SJCRH30 (cell line): ENCODE measurements at regions not wholly inside any gene's neighbourhood (a gene's known extent, or its start where the extent isn't known, plus 50 kb on each side); places are given as distances from the start of the nearest gene placed in this dataset.
"Not testable (repeated sequence)": the region's sequence is repeated elsewhere in the genome, so short reads cannot be mapped to it uniquely, and the experiment has no call there.

Source experiments
- DNase-seq, 2 experiments: peaks; one replicate each; pipeline ENCODE4 v3.0.0-alpha.2; 2015 to 2020
- H3K27ac ChIP-seq: fragments of 250-450 bp; sonication (Bioruptor Pico); 2 replicates; pipeline ENCODE4 v1.5.1; 2020; ENCODE audit warnings: mild to moderate bottlenecking, moderate library complexity
- H3K27me3 ChIP-seq: fragments of 250-450 bp; sonication (Bioruptor Pico); 2 replicates; pipeline ENCODE4 v1.5.1; 2020; ENCODE audit warnings: mild to moderate bottlenecking, moderate library complexity
- H3K36me3 ChIP-seq: fragments of 250-450 bp; sonication (Bioruptor Pico); 2 replicates; pipeline ENCODE4 v1.5.1; 2020; ENCODE audit warnings: mild to moderate bottlenecking, moderate library complexity
- H3K4me1 ChIP-seq: fragments of 250-450 bp; sonication (Bioruptor Pico); 2 replicates; pipeline ENCODE4 v1.5.1; 2020; ENCODE audit warnings: mild to moderate bottlenecking, moderate library complexity
- H3K4me3 ChIP-seq: fragments of 250-450 bp; sonication (Bioruptor Pico); 2 replicates; pipeline ENCODE4 v1.5.1; 2020; ENCODE audit warnings: mild to moderate bottlenecking, moderate library complexity
- H3K9me3 ChIP-seq: fragments of 250-450 bp; sonication (Bioruptor Pico); replicated peaks from 2 replicates; pipeline ENCODE4 v1.5.1; 2020; ENCODE audit warnings: mild to moderate bottlenecking, moderate library complexity

DNA sequence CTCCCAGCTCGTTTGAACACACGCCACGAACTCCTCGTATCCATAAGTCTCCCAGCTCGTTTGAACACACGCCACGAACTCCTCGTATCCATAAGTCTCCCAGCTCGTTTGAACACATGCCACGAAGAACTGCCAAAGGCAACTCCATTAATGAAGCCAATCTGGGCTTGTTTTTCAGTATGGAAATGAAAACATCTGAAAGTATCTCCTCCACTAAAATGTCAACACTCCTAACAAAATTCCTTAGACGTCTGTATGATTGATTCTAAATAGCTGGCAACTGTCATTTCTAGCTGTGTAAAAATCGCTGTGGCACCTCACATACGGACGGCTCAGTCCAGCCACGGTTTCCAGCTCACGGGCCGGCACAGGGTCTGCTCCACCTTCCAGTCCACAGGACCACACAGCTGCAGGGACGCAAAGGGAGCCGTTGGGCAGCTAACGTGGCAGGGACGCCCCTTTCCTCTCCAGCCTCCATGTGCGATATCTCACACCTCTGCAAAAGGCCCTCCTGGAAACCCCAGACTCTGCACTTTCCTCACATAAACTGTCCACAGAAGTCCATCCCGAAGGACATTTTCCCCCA lies 67.1 kb upstream of the METRNL start:
- DNase-seq, result no peak
- Histone ChIP-seq H3K27ac (peak overlapping the region; percentile 11; the same call in 1 of the 2 replicates), H3K4me1 (peaks cover 14% of the 10 kb centered on the region; the same call in 1 of the 2 replicates), H3K9me3 (no peaks in the 10 kb centered on the region), H3K36me3 (no peaks in the 10 kb centered on the region), H3K27me3 (no peaks in the 10 kb centered on the region), H3K4me3 (peak overlapping the region; percentile 33)

GRCh38 chr17:83012868-83013778 lies 66.3 kb upstream of the METRNL start:
- H3K4me3 ChIP-seq, result peak overlapping the region; percentile 33
- peaks cover 14% of the 10 kb centered on the region; the same call in 1 of the 2 replicates for H3K4me1 ChIP-seq
- peak; percentile 86 to 91 for DNase-seq
- no peaks in the 10 kb centered on the region for H3K36me3 ChIP-seq
- no peaks in the 10 kb centered on the region for H3K9me3 ChIP-seq
- H3K27me3 ChIP-seq, result no peaks in the 10 kb centered on the region
- peak overlapping the region; percentile 11; the same call in 1 of the 2 replicates for H3K27ac ChIP-seq

DNA sequence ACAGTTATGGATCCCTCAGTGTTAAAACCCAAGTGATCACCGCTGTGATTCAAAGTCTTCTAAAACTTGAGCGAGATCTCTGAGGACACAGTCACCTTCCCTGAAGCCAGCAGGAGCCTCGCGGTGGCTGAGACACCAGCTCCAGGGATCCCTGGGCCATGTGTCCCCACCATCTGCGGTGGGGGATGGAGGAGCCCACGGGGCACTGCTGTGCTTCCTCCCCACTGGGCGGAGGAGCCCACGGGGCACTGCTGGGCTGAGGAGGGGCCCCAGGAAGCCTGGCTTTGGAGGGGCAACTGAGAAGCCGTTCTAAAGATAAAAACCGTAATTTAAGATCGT lies 65.7 kb upstream of the METRNL start:
- H3K27ac ChIP-seq, result no peak overlapping the region
- no peak for DNase-seq
- H3K27me3 ChIP-seq, result no peaks in the 10 kb centered on the region
- no peak overlapping the region for H3K4me3 ChIP-seq
- H3K4me1 ChIP-seq, result peaks cover 14% of the 10 kb centered on the region; the same call in 1 of the 2 replicates
- H3K36me3 ChIP-seq, result no peaks in the 10 kb centered on the region
- H3K9me3 ChIP-seq, result 0 out of 2 replicates have a peak, but pooled peaks cover 2% of the 10 kb centered on the region

DNA sequence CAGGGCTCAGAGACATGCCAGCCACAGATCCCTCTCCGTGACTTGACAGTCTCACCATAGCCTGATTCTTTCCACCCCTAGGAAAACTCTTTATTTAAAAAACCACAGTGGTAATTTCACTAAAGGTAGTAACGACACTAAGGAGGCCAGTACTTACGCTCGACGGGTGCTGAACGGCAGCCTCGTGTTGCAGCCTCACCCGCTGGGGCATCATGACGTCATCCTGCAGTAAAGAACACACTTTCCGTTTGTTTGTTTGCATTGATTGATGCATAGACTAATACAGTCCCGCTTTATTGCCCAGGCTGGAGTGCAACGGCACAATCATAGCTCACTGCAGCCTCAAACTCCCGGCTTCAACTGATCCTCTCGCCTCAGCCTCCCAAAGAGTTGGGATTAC lies 65.1 kb upstream of the METRNL start:
- H3K4me1 ChIP-seq, result peaks cover 14% of the 10 kb centered on the region; the same call in 1 of the 2 replicates
- H3K27me3 ChIP-seq, result no peaks in the 10 kb centered on the region
- 0 out of 2 replicates have a peak, but pooled peaks cover 2% of the 10 kb centered on the region for H3K9me3 ChIP-seq
- no peak for DNase-seq
- no peak overlapping the region for H3K4me3 ChIP-seq
- H3K36me3 ChIP-seq, result no peaks in the 10 kb centered on the region
- H3K27ac ChIP-seq, result no peak overlapping the region

DNA sequence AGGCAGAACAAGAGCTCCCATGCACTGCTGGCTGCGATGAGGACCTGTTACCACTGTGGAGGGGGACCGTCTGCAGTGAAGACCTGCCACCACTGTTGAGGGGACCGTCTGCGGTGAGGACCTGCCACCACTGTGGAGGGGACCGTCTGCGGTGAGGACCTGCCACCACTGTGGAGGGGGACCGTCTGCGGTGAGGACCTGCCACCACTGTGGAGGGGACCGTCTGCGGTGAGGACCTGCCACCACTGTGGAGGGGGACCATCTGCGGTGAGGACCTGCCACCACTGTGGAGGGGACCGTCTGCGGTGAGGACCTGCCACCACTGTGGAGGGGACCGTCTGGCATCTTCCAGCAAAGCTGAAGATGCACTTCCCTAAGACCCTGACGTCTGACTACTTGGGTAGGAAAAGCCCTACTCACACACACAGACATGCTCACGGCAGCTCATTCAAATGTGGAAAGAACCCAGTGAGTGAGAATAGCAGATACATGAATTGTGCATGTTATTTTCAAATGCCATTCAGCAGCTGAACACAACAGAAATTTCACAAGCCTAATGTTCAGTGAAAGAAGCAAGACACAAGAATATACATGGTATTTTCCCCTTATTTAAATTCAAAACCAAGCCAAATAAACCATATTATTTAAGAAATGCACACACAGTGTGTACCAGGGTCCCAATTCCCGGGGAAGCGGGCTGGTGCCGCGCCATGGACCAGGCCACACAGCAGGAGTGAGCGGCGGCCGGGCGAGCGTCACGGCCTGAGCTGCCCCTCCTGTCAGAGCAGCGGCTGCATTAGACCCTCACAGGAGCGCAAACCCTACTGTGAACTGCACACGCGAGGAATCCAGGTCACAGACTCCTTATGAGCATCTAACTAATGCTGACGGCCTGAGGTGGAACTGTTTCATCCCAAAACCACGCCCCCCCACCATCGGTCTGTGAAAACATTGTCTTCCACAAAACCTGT lies 64.2 kb upstream of the METRNL start:
- DNase-seq, result no peak
- no peak overlapping the region for H3K27ac ChIP-seq
- H3K4me1 ChIP-seq, result peaks cover 14% of the 10 kb centered on the region; the same call in 1 of the 2 replicates
- no peaks in the 10 kb centered on the region for H3K27me3 ChIP-seq
- H3K36me3 ChIP-seq, result no peaks in the 10 kb centered on the region
- H3K4me3 ChIP-seq, result no peak overlapping the region
- H3K9me3 ChIP-seq, result 0 out of 2 replicates have a peak, but pooled peaks cover 2% of the 10 kb centered on the region

- Histone ChIP-seq H3K4me3 (no peak overlapping the region), H3K9me3 (0 out of 2 replicates have a peak, but pooled peaks cover 2% of the 10 kb centered on the region), H3K4me1 (peaks cover 5% of the 10 kb centered on the region; the same call in 1 of the 2 replicates)
Observed at GRCh38 chr17:83018658-83019193, 60.7 kb upstream of the METRNL start.

DNA sequence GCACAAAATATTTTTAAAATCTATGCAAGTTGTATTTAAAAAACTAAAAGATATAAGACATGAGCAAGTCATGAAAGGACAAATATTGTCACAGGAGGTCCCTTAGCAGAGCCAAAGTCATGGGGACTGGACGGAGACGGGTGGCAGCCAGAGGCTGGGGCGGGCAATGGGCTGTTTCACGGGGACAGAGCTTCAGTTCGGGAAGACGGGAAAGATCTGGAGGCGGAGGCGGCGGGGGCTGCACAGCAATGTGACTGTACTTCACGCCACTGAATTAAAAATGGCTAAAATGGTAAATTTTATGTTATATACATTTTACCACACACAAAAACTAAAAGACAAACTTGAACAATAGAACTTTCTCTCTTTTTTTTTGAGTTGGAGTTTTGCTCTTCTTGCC lies 60.0 kb upstream of the METRNL start:
- Histone ChIP-seq H3K27me3 (no peaks in the 10 kb centered on the region), H3K4me1 (no peaks in the 10 kb centered on the region), H3K36me3 (no peaks in the 10 kb centered on the region), H3K9me3 (0 out of 2 replicates have a peak, but pooled peaks cover 2% of the 10 kb centered on the region), H3K4me3 (no peak overlapping the region), H3K27ac (no peak overlapping the region)
- no peak for DNase-seq

More at GRCh38 chr17:83018658-83019193, 60.7 kb upstream of the METRNL start:
- no peaks in the 10 kb centered on the region for H3K36me3 ChIP-seq
- H3K27ac ChIP-seq, result no peak overlapping the region
- H3K27me3 ChIP-seq, result no peaks in the 10 kb centered on the region
- DNase-seq, result no peak

DNA sequence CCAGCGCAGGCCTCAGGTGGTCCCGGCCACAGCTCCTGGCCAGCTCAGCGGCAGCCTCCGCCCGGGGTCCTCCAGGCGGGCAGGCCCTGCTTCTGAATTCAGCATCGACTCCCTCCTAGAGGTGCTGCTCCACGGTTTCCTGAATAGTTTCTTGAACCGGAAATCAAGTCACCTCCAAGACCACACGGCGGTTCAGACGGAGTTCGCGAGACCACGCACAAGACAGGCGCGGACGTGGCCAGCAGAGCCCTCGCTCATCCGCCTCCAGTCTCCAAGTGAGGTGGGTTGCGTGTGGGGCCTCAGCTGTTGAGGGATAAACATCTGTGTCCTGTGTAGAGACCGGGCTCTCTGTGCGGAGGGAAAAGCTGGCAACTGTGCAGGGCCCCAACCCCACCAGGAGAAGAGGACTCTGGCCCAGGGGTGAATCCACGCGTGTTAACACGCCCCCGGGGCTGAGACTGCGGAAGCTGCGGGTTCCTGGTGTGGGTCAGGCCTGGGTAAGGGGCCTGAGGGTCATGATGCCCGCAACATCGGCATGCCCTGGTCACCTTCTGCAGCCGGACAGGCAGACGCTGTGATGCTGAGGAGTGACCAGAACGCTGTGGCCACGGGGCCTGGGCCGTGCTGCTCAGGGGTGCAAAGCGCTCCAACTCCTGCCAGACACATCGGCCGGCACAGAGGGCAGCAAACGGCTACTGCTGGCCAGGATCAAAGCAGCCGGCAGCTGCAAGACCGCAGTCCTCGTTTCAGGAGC lies 55.0 kb upstream of the METRNL start:
- no peak for DNase-seq
- no peaks in the 10 kb centered on the region for H3K4me1 ChIP-seq
- H3K9me3 ChIP-seq, result 0 out of 2 replicates have a peak, but pooled peaks cover 3% of the 10 kb centered on the region
- H3K4me3 ChIP-seq, result no peak overlapping the region
- no peaks in the 10 kb centered on the region for H3K27me3 ChIP-seq
- H3K27ac ChIP-seq, result no peak overlapping the region
- no peaks in the 10 kb centered on the region for H3K36me3 ChIP-seq

- Histone ChIP-seq H3K27me3 (no peaks in the 10 kb centered on the region), H3K27ac (no peak overlapping the region), H3K36me3 (no peaks in the 10 kb centered on the region), H3K9me3 (0 out of 2 replicates have a peak, but pooled peaks cover 3% of the 10 kb centered on the region), H3K4me3 (no peak overlapping the region), H3K4me1 (no peaks in the 10 kb centered on the region)
- DNase-seq, result no peak
Observed at GRCh38 chr17:83025636-83026280, 53.7 kb upstream of the METRNL start.

DNA sequence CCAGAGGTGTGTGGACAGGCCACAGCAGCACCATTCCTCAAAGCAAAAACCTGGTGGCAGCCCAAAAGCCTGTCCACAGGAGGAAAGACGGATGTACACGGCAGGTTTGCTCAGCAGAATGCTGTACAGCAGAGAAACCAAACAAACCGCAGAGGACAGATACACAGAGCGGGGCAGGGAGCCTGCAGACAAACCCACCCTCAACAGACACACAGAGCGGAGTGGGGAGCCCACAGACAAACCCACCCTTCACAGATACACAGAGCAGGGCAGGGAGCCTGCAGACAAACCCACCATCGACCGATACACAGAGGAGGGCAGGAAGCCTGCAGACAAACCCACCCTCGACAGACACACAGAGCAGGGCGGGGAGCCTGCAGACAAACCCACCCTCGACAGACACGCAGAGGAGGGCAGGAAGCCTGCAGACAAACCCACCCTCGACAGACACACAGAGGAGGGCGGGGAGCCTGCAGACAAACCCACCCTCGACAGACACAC lies 53.0 kb upstream of the METRNL start:
- Histone ChIP-seq H3K36me3 (no peaks in the 10 kb centered on the region), H3K27me3 (no peaks in the 10 kb centered on the region), H3K9me3 (0 out of 2 replicates have a peak, but pooled peaks cover 3% of the 10 kb centered on the region), H3K4me3 (no peak overlapping the region), H3K27ac (no peak overlapping the region), H3K4me1 (no peaks in the 10 kb centered on the region)
- no peak for DNase-seq

- H3K27ac ChIP-seq, DNase-seq, H3K4me3 ChIP-seq, H3K27me3 ChIP-seq, H3K36me3 ChIP-seq, H3K9me3 ChIP-seq, H3K4me1 ChIP-seq: not testable (repeated sequence)
Observed at GRCh38 chr17:83026921-83027320, 52.5 kb upstream of the METRNL start.

- Histone ChIP-seq H3K27me3 (no peaks in the 10 kb centered on the region), H3K36me3 (no peaks in the 10 kb centered on the region), H3K4me3 (no peak overlapping the region), H3K4me1 (no peaks in the 10 kb centered on the region), H3K9me3 (peaks cover 9% of the 10 kb centered on the region), H3K27ac (no peak overlapping the region)
- no peak for DNase-seq
Observed at GRCh38 chr17:83028851-83029250, 50.6 kb upstream of the METRNL start.

DNA sequence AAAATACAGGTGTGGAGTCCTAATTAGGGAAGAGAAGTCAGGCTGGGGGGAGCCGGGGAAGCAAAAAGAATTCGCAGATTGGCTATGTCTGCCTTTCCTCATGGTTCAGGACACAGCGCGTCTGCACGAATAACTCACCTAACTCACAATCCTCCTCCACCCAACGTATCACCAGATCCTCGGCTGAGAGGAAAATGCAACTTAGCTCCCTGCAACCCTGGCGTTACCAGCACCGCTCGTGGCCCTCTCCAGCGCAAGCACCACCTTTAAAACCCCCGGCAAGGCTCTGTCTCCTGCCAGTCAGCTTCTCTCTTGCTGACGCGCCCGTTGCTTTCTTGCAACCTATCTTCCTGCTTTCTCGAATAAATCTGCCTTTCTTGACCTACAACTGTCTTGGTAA lies 49.8 kb upstream of the METRNL start:
- H3K27ac ChIP-seq, result no peak overlapping the region
- no peaks in the 10 kb centered on the region for H3K36me3 ChIP-seq
- H3K27me3 ChIP-seq, result no peaks in the 10 kb centered on the region
- DNase-seq, result no peak
- H3K4me3 ChIP-seq, result no peak overlapping the region
- peaks cover 9% of the 10 kb centered on the region for H3K9me3 ChIP-seq
- H3K4me1 ChIP-seq, result no peaks in the 10 kb centered on the region
